H1 (cell line): ENCODE measurements at regions not wholly inside any gene's neighbourhood (a gene's known extent, or its start where the extent isn't known, plus 50 kb on each side); places are given as distances from the start of the nearest gene placed in this dataset.

Source experiments
- CTCF ChIA-PET: fragments of 300-600 bp; sonication (Branson Sonifier 250); formaldehyde crosslinking; loops from one replicate; lab custom pipeline; 2021; ENCODE audit not compliant: partially characterized antibody; lab: Charles Lee
- POLR2A ChIA-PET: fragments of 300-600 bp; sonication (Branson Sonifier 250); formaldehyde crosslinking; loops from one replicate; lab custom pipeline; 2021; ENCODE audit warnings: inconsistent platforms; ENCODE audit not compliant: partially characterized antibody; lab: Charles Lee
- DNase-seq, 2 experiments: peaks; one replicate each; pipeline versions ENCODE4 v3.0.0 to v3.0.0-alpha.2; 2010 to 2022; ENCODE audit warnings: low spot score in 2 of 2, low read depth in 1 of 2, mixed read lengths in 1 of 2
- FAIRE-seq: peaks from 2 replicates; lab custom pipeline; 2011; peaks lifted over from hg19 to GRCh38; lab: Jason Lieb, UNC
- H2AFZ ChIP-seq: 2 replicates; pipeline ENCODE4 v1.8.1; 2012; ENCODE audit warnings: low read length, inconsistent platforms
- H2AK5ac ChIP-seq: 2 replicates; pipeline ENCODE4 v1.6.1; 2013; ENCODE audit warnings: low read depth, low read length
- H2BK120ac ChIP-seq: replicated peaks from 2 replicates; pipeline ENCODE3; 2013; ENCODE audit warnings: low read depth, low read length, inconsistent platforms
- H2BK12ac ChIP-seq: 2 replicates; pipeline ENCODE4 v1.6.1; 2013; ENCODE audit warnings: low read depth, low read length
- H2BK15ac ChIP-seq: 2 replicates; pipeline ENCODE4 v1.6.1; 2013; ENCODE audit warnings: low read length
- H2BK20ac ChIP-seq: 2 replicates; pipeline ENCODE4 v1.6.1; 2013; ENCODE audit warnings: low read length
- H2BK5ac ChIP-seq: 2 replicates; pipeline ENCODE4 v1.6.1; 2013; ENCODE audit warnings: low read depth, low read length
- H3K14ac ChIP-seq: 2 replicates; pipeline ENCODE4 v1.6.1; 2013; ENCODE audit warnings: inconsistent platforms; ENCODE audit not compliant: insufficient read length
- H3K18ac ChIP-seq: 2 replicates; pipeline ENCODE4 v1.6.1; 2013; ENCODE audit warnings: low read length; ENCODE audit errors: extremely low read depth
- H3K23ac ChIP-seq: 2 replicates; pipeline ENCODE4 v1.6.1; 2013; ENCODE audit warnings: inconsistent platforms; ENCODE audit not compliant: insufficient read length
- H3K23me2 ChIP-seq: 2 replicates; pipeline ENCODE4 v1.6.1; 2013; ENCODE audit warnings: low read depth, low read length
- H3K27ac ChIP-seq: 2 replicates; pipeline ENCODE4 v1.6.1; 2011; ENCODE audit warnings: low read depth, low read length, inconsistent platforms
- H3K27me3 ChIP-seq, 4 experiments: replicated peaks in 1 of 4; 1 replicate in 1 of 4; 2 replicates in 3 of 4; pipeline versions ENCODE4 v1.6.1 to v1.8.1; 2011 to 2013; ENCODE audit warnings: low read length in 3 of 4, mild to moderate bottlenecking in 3 of 4, inconsistent platforms in 2 of 4, mixed read lengths in 2 of 4, moderate library complexity in 1 of 4; ENCODE audit not compliant: control insufficient read depth in 3 of 4, insufficient read depth in 3 of 4; ENCODE audit errors: extremely low read depth in 1 of 4
- H3K36me3 ChIP-seq, 4 experiments: 2 replicates each; pipeline versions ENCODE4 v1.6.1 to v1.8.1; 2011 to 2013; ENCODE audit warnings: mild to moderate bottlenecking in 4 of 4, low read length in 3 of 4, moderate library complexity in 2 of 4, control low read depth in 1 of 4, inconsistent platforms in 1 of 4; ENCODE audit not compliant: insufficient read depth in 4 of 4, control insufficient read depth in 2 of 4
- H3K4ac ChIP-seq: replicated peaks from 2 replicates; pipeline ENCODE3; 2013; ENCODE audit warnings: low read length, low read depth, mixed read lengths, inconsistent platforms; ENCODE audit not compliant: insufficient read length
- H3K4me1 ChIP-seq, 4 experiments: replicated peaks in 1 of 4; 1 replicate in 1 of 4; 2 replicates in 3 of 4; pipeline versions ENCODE4 v1.6.1 to v1.8.1; 2011 to 2013; ENCODE audit warnings: low read length in 3 of 4, inconsistent platforms in 2 of 4, mixed read lengths in 1 of 4; ENCODE audit not compliant: insufficient read depth in 4 of 4, control insufficient read depth in 3 of 4
- H3K4me2 ChIP-seq, 2 experiments: 2 replicates each; pipeline versions ENCODE4 v1.6.1 to v1.8.1; 2011 to 2013; ENCODE audit warnings: low read depth in 2 of 2, low read length in 2 of 2, control low read depth in 1 of 2, inconsistent platforms in 1 of 2, mild to moderate bottlenecking in 1 of 2; ENCODE audit not compliant: insufficient read depth in 1 of 2
- H3K4me3 ChIP-seq, 4 experiments: fragments of 200-600, 300-600 bp in 1 of 4; sonication (generic), shearing (Covaris generic), sonication (Bioruptor Twin) in 1 of 4; 2 replicates each; pipeline versions ENCODE4 v1.5.1 to v1.8.1; 2011 to 2016; ENCODE audit warnings: low read length in 4 of 4, low read depth in 3 of 4, control low read depth in 2 of 4, inconsistent platforms in 2 of 4, mild to moderate bottlenecking in 2 of 4, mixed read lengths in 1 of 4, moderate library complexity in 1 of 4; ENCODE audit not compliant: insufficient read depth in 2 of 4; ENCODE audit errors: extremely low read depth in 1 of 4
- H3K56ac ChIP-seq: replicated peaks from 2 replicates; pipeline ENCODE3; 2013; ENCODE audit warnings: low read depth, mild to moderate bottlenecking, mixed read lengths, low read length, inconsistent platforms; ENCODE audit not compliant: insufficient read length
- H3K79me1 ChIP-seq: 2 replicates; pipeline ENCODE4 v1.6.1; 2013; ENCODE audit warnings: low read depth, low read length, control low read depth
- H3K79me2 ChIP-seq, 2 experiments: 2 replicates each; pipeline versions ENCODE4 v1.6.1 to v1.8.1; 2012 to 2013; ENCODE audit warnings: low read length in 2 of 2, mild to moderate bottlenecking in 2 of 2, inconsistent platforms in 1 of 2; ENCODE audit not compliant: insufficient read depth in 2 of 2, control insufficient read depth in 1 of 2
- H3K9ac ChIP-seq, 4 experiments: replicated peaks in 1 of 4; 1 replicate in 1 of 4; 2 replicates in 3 of 4; pipeline versions ENCODE4 v1.6.1 to v1.8.1; 2011 to 2013; ENCODE audit warnings: low read depth in 3 of 4, low read length in 3 of 4, control low read depth in 2 of 4, mild to moderate bottlenecking in 2 of 4, moderate library complexity in 2 of 4, inconsistent platforms in 1 of 4; ENCODE audit errors: extremely low read depth in 1 of 4
- H3K9me3 ChIP-seq, 2 experiments: 2 replicates each; pipeline versions ENCODE4 v1.6.1 to v1.8.1; 2012 to 2013; ENCODE audit warnings: mild to moderate bottlenecking in 2 of 2, moderate library complexity in 2 of 2, control low read depth in 1 of 2, inconsistent platforms in 1 of 2, low read depth in 1 of 2, low read length in 1 of 2, mixed read lengths in 1 of 2; ENCODE audit not compliant: insufficient read depth in 2 of 2
- H4K20me1 ChIP-seq, 2 experiments: replicated peaks in 1 of 2; 2 replicates each; pipeline versions ENCODE3 to v1.8.1; 2011 to 2013; ENCODE audit warnings: inconsistent platforms in 2 of 2, low read length in 2 of 2, mild to moderate bottlenecking in 1 of 2; ENCODE audit not compliant: insufficient read depth in 2 of 2, control insufficient read depth in 1 of 2
- H4K5ac ChIP-seq: 2 replicates; pipeline ENCODE4 v1.6.1; 2013; ENCODE audit warnings: low read length, low read depth, mixed read lengths, inconsistent platforms; ENCODE audit not compliant: insufficient read length
- H4K8ac ChIP-seq: 2 replicates; pipeline ENCODE4 v1.8.0; 2013; ENCODE audit warnings: mild to moderate bottlenecking, moderate library complexity, low read length, inconsistent platforms; ENCODE audit not compliant: insufficient read depth; ENCODE audit errors: extremely low read depth
- H4K91ac ChIP-seq: replicated peaks from 2 replicates; pipeline ENCODE3; 2013; ENCODE audit warnings: low read length, mixed read lengths, inconsistent platforms; ENCODE audit not compliant: insufficient read length
- EGR1 ChIP-seq: IDR thresholded peaks from 2 replicates; pipeline ENCODE4 v1.6.1; 2011; ENCODE audit warnings: low read depth, low read length, borderline replicate concordance
- HDAC6 ChIP-seq: IDR thresholded peaks from one replicate; pipeline ENCODE4 v1.7.1; 2012; ENCODE audit warnings: low read depth, mild to moderate bottlenecking, inconsistent platforms, low read length, moderate library complexity
- KDM1A ChIP-seq: fragments of 200-600, 300-600 bp; sonication (generic); IDR thresholded peaks from 2 replicates; pipeline ENCODE4 v1.7.1; 2016; ENCODE audit warnings: mild to moderate bottlenecking, low read length, borderline replicate concordance
- MAFK ChIP-seq: IDR thresholded peaks from 2 replicates; pipeline ENCODE4 v1.6.1; 2012; ENCODE audit warnings: low read depth, mild to moderate bottlenecking, improper control_type of control experiment, low read length
- MAX ChIP-seq: IDR thresholded peaks from 2 replicates; pipeline ENCODE4 v1.6.1; 2012; ENCODE audit warnings: inconsistent platforms
- NRF1 ChIP-seq: IDR thresholded peaks from 2 replicates; pipeline ENCODE4 v1.6.1; 2011; ENCODE audit warnings: mild to moderate bottlenecking, low read depth, low read length, improper control_type of control experiment
- SIN3A ChIP-seq, 2 experiments: IDR thresholded peaks in 1 of 2; conservative IDR thresholded peaks in 1 of 2; 2 replicates each; pipeline ENCODE4 v1.6.1; 2011 to 2012; ENCODE audit warnings: low read length in 2 of 2, improper control_type of control experiment in 1 of 2, low read depth in 1 of 2, mild to moderate bottlenecking in 1 of 2
- TAF1 ChIP-seq: IDR thresholded peaks from 2 replicates; pipeline ENCODE4 v1.6.1; 2011; ENCODE audit warnings: mild to moderate bottlenecking, low read depth, low read length
- WGBS, 2 experiments: shearing (Covaris generic) in 1 of 2; methylation state at CpG; one replicate each; pipeline versions ENCODE4 v1.1.6 to v1.1.7; 2013 to 2015; ENCODE audit warnings: low lambda C conversion rate in 2 of 2, mixed read lengths in 2 of 2, inconsistent platforms in 1 of 2, low coverage in 1 of 2, missing lambda C conversion rate in 1 of 2; ENCODE audit not compliant: insufficient replicate concordance in 2 of 2, insufficient coverage in 1 of 2, insufficient read length in 1 of 2; ENCODE audit errors: extremely low coverage in 1 of 2, missing lambda C conversion rate in 1 of 2; 5-methylcytosine and 5-hydroxymethylcytosine counted together

- no peak overlapping the region for H3K56ac ChIP-seq
- H3K36me3 ChIP-seq: no peaks in the 10 kb centered on the region; a peak in 1 of 8 replicates
- CTCF ChIA-PET: interaction anchor here (1.0 to 2.8 kb wide), 6 partner anchors 12 to 162 kb away, joined by 3 to 8 read pairs (median 4); no protein-coding TSS in a partner anchor
- POLR2A ChIA-PET: interaction anchor here (1.3 kb wide), 1 partner anchor 119 kb away, joined by 3 read pairs; no protein-coding TSS in a partner anchor
- H3K4me1 ChIP-seq: peaks cover 0 to 3% (median 0%) of the 10 kb centered on the region in 4 experiments; a peak in 3 of 7 replicates
- H4K91ac ChIP-seq: no peak overlapping the region
- no peak overlapping the region for H2BK5ac ChIP-seq
- 0 out of 7 replicates have a peak, but pooled peaks cover 0 to 1% (median 0%) of the 10 kb centered on the region in 4 experiments for H3K27me3 ChIP-seq
- FAIRE-seq (no peak), DNase-seq (no peak)
- no peak overlapping the region for H2BK15ac ChIP-seq
- no peak overlapping the region for H4K5ac ChIP-seq
- H2BK120ac ChIP-seq: no peak overlapping the region
- H2BK20ac ChIP-seq: no peak overlapping the region
- no peak overlapping the region for H3K23ac ChIP-seq
- no peaks in the 10 kb centered on the region for H4K20me1 ChIP-seq
- H2BK12ac ChIP-seq: no peak overlapping the region
- no peaks in the 10 kb centered on the region for H3K79me1 ChIP-seq
- H3K14ac ChIP-seq: no peak overlapping the region
- no peaks in the 10 kb centered on the region for H3K9me3 ChIP-seq
- no peak overlapping the region for H3K9ac ChIP-seq
- H2AK5ac ChIP-seq: no peak overlapping the region
- no peak overlapping the region for H3K4ac ChIP-seq
- WGBS, 2 experiments: 82% methylated on average over 7 of the region's 7 CpGs; no CpG with 5 or more reads in 1 of the 2 experiments
- no peak overlapping the region for H2AFZ ChIP-seq
- no peaks in the 10 kb centered on the region for H3K23me2 ChIP-seq
- H4K8ac ChIP-seq: no peak overlapping the region
- no peak overlapping the region for H3K4me2 ChIP-seq
- no peak overlapping the region for H3K4me3 ChIP-seq
- TF ChIP-seq HDAC6 (no peak), TAF1 (no peak), MAFK (no peak), NRF1 (no peak), EGR1 (no peak), KDM1A (no peak), SIN3A (conservative IDR thresholded peaks at IDR 0.05 in 1 of 2, IDR thresholded peaks at IDR 0.05 in 1 of 2; ENCODE audit: low read depth in 1 of 2, low read length in 2 of 2) (no peak), MAX (no peak)
- H3K18ac ChIP-seq: no peak overlapping the region
- no peak overlapping the region for H3K27ac ChIP-seq
- H3K79me2 ChIP-seq: no peaks in the 10 kb centered on the region
Measured at GRCh38 chr11:45050111-45050510, 96.3 kb upstream of the PRDM11 start.
